ENCODE measurements at regions not wholly inside any gene's neighbourhood (a gene's known extent, or its start where the extent isn't known, plus 50 kb on each side); places are given as distances from the start of the nearest gene placed in this dataset.
"Not testable (repeated sequence)": the region's sequence is repeated elsewhere in the genome, so short reads cannot be mapped to it uniquely, and the experiment has no call there.

- DNase-seq (ENCODE audit: low read depth): no peak
Measured at GRCh38 chr14:82805892-82806825, 1272.5 kb upstream of the SEL1L start.

- no peak for DNase-seq (ENCODE audit: low read depth)
Measured at GRCh38 chr14:82811246-82811645, 1277.6 kb upstream of the SEL1L start.

- not testable (repeated sequence) for DNase-seq (ENCODE audit: low read depth)
Measured at GRCh38 chr14:82814339-82814738, 1280.7 kb upstream of the SEL1L start.

- no peak for DNase-seq (ENCODE audit: low read depth)
Measured at GRCh38 chr14:82830596-82830995, 1296.9 kb upstream of the SEL1L start.

- no peak for DNase-seq (ENCODE audit: low read depth)
Measured at GRCh38 chr14:82836256-82836950, 1302.8 kb upstream of the SEL1L start.

- no peak for DNase-seq (ENCODE audit: low read depth)
Measured at GRCh38 chr14:82837611-82838140, 1304.0 kb upstream of the SEL1L start.

GRCh38 chr14:82850576-82850975, 1316.9 kb upstream of the SEL1L start:
- DNase-seq (ENCODE audit: low read depth): no peak

GRCh38 chr14:82854131-82854530, 1320.5 kb upstream of the SEL1L start:
- DNase-seq (ENCODE audit: low read depth): no peak

- DNase-seq (ENCODE audit: low read depth): no peak
Measured at GRCh38 chr14:82854901-82855300, 1321.2 kb upstream of the SEL1L start.

GRCh38 chr14:82855912-82856391, 1322.3 kb upstream of the SEL1L start:
- peak; percentile 19 for DNase-seq (ENCODE audit: low read depth)

GRCh38 chr14:82861313-82861712, 1327.7 kb upstream of the SEL1L start:
- DNase-seq (ENCODE audit: low read depth): no peak

GRCh38 chr14:82872494-82872893, 1338.8 kb upstream of the SEL1L start:
- no peak for DNase-seq (ENCODE audit: low read depth)

- no peak for DNase-seq (ENCODE audit: low read depth)
Measured at GRCh38 chr14:82878951-82879350, 1345.3 kb upstream of the SEL1L start.

GRCh38 chr14:82879949-82880535, 1346.4 kb upstream of the SEL1L start:
- no peak for DNase-seq (ENCODE audit: low read depth)

GRCh38 chr14:82886670-82887069, 1353.0 kb upstream of the SEL1L start:
- no peak for DNase-seq (ENCODE audit: low read depth)

GRCh38 chr14:82889701-82890100, 1356.0 kb upstream of the SEL1L start:
- no peak for DNase-seq (ENCODE audit: low read depth)

GRCh38 chr14:82896476-82896875, 1362.8 kb upstream of the SEL1L start:
- no peak for DNase-seq (ENCODE audit: low read depth)

GRCh38 chr14:82897469-82898308, 1364.0 kb upstream of the SEL1L start:
- DNase-seq (ENCODE audit: low read depth): no peak

- no peak for DNase-seq (ENCODE audit: low read depth)
Measured at GRCh38 chr14:82905762-82906161, 1372.1 kb upstream of the SEL1L start.

GRCh38 chr14:82911930-82912329, 1378.3 kb upstream of the SEL1L start:
- no peak for DNase-seq (ENCODE audit: low read depth)

- DNase-seq (ENCODE audit: low read depth): no peak
Measured at GRCh38 chr14:82913396-82913795, 1379.7 kb upstream of the SEL1L start.

Measured in RPMI7951 (cell line).